HepG2 (cell line): ENCODE measurements at regions not wholly inside any gene's neighbourhood (a gene's known extent, or its start where the extent isn't known, plus 50 kb on each side); places are given as distances from the start of the nearest gene placed in this dataset.

Experiments used
- ATAC-seq: fragments of 200-7000 bp; cut with Tn5 transposase; 3 replicates; pipeline ENCODE4 v1.9.1; 2020; ENCODE audit warnings: mild to moderate bottlenecking, moderate library complexity
- BruUV-seq: library from RNA; stranded (reverse); fragments of 400-500 nt; replicated peaks from 2 replicates; lab custom pipeline; 2021; lab: Mats Ljungman, UMichigan
- CTCF ChIA-PET: fragments of 300-600 bp; formaldehyde crosslinking; extraction: SDS; loops from one replicate; lab custom pipeline; 2021; ENCODE audit warnings: low total read pairs, inconsistent platforms, low intra/inter-chr PET ratio; lab: Yijun Ruan, JAX
- POLR2A ChIA-PET: fragments of 350-600 bp; sonication (Branson Sonifier 250); formaldehyde crosslinking; loops from one replicate; lab custom pipeline; 2020; ENCODE audit warnings: antibody characterized with exemption, inconsistent platforms; lab: Yijun Ruan, JAX
- DNase-seq: peaks from one replicate; pipeline ENCODE4 v3.0.0-alpha.2; 2015; ENCODE audit warnings: low spot score
- FAIRE-seq: peaks from 3 replicates; lab custom pipeline; 2011; peaks lifted over from hg19 to GRCh38; lab: Jason Lieb, UNC
- H2AFZ ChIP-seq: one replicate; pipeline ENCODE4 v1.6.1; 2011; ENCODE audit warnings: low read length, inconsistent platforms
- H3K27ac ChIP-seq: fragments of 300-600 bp; 3 replicates; pipeline ENCODE4 v1.8.0; 2011; ENCODE audit warnings: mixed run types, mild to moderate bottlenecking, mixed read lengths, low read length, inconsistent platforms; ENCODE audit not compliant: insufficient read depth; ENCODE audit errors: extremely low read length
- H3K27me3 ChIP-seq, 2 experiments: fragments of 200-600 bp in 1 of 2; 2 replicates in 1 of 2; 3 replicates in 1 of 2; pipeline versions ENCODE4 v1.6.0 to v1.8.0; 2011; ENCODE audit warnings: low read length in 2 of 2, mild to moderate bottlenecking in 2 of 2, moderate library complexity in 2 of 2, inconsistent platforms in 1 of 2; ENCODE audit not compliant: insufficient read depth in 2 of 2, control insufficient read depth in 1 of 2
- H3K36me3 ChIP-seq, 2 experiments: fragments of 200-600 bp in 1 of 2; replicated peaks in 1 of 2; 2 replicates in 1 of 2; 3 replicates in 1 of 2; pipeline versions ENCODE4 v1.5.1 to v1.8.0; 2011; ENCODE audit warnings: low read length in 2 of 2, inconsistent platforms in 1 of 2; ENCODE audit not compliant: insufficient read depth in 2 of 2, control insufficient read depth in 1 of 2
- H3K4me1 ChIP-seq: 2 replicates; pipeline ENCODE4 v1.5.1; 2012; ENCODE audit warnings: low read length, inconsistent platforms; ENCODE audit not compliant: insufficient read depth
- H3K4me2 ChIP-seq: 2 replicates; pipeline ENCODE4 v1.6.0; 2011; ENCODE audit warnings: low read depth, low read length, inconsistent platforms
- H3K4me3 ChIP-seq, 3 experiments: fragments of 200-600 bp in 1 of 3; sonication (generic), shearing (Covaris generic) in 1 of 3; replicated peaks in 1 of 3; 2 replicates each; pipeline ENCODE4 v1.5.1; 2011 to 2016; ENCODE audit warnings: low read length in 3 of 3, inconsistent platforms in 2 of 3, low read depth in 2 of 3, mild to moderate bottlenecking in 2 of 3, control low read depth in 1 of 3, mixed read lengths in 1 of 3; ENCODE audit not compliant: insufficient read depth in 1 of 3
- H3K79me2 ChIP-seq: one replicate; pipeline ENCODE4 v1.6.1; 2011; ENCODE audit warnings: low read length, inconsistent platforms; ENCODE audit not compliant: insufficient read depth
- H3K9ac ChIP-seq: 2 replicates; pipeline ENCODE4 v1.6.0; 2011; ENCODE audit warnings: mild to moderate bottlenecking, low read depth, low read length, inconsistent platforms; ENCODE audit not compliant: insufficient read depth
- H3K9me3 ChIP-seq: 2 replicates; pipeline ENCODE4 v1.5.1; 2012; ENCODE audit warnings: mild to moderate bottlenecking, low read length
- H4K20me1 ChIP-seq: 2 replicates; pipeline ENCODE4 v1.6.0; 2011; ENCODE audit warnings: inconsistent platforms, mild to moderate bottlenecking, low read length, moderate library complexity; ENCODE audit not compliant: insufficient read depth
- KLF6 ChIP-seq: IDR thresholded peaks from 2 replicates; pipeline ENCODE4 v1.8.0; 2016; ENCODE audit warnings: missing biosample characterization, missing genetic modification reagents
- SIN3B ChIP-seq: fragments of 150-350 bp; IDR thresholded peaks from 2 replicates; pipeline ENCODE4 v1.6.1; 2014; ENCODE audit warnings: low read length
- WIZ ChIP-seq: sonication (generic); formaldehyde crosslinking; IDR thresholded peaks from 2 replicates; pipeline ENCODE4 v1.5.1; 2020; ENCODE audit warnings: mild to moderate bottlenecking, missing genetic modification reagents
- ZFAT ChIP-seq: sonication (generic); formaldehyde crosslinking; conservative IDR thresholded peaks from 2 replicates; pipeline ENCODE4 v1.8.1; 2023; ENCODE audit warnings: missing genetic modification reagents, inconsistent platforms
- ZNF326 ChIP-seq: sonication (generic); formaldehyde crosslinking; IDR thresholded peaks from 2 replicates; pipeline ENCODE4 v1.4.0; 2020; ENCODE audit warnings: missing genetic modification reagents, borderline replicate concordance
- ZNF468 ChIP-seq: sonication (generic); formaldehyde crosslinking; IDR thresholded peaks from 2 replicates; pipeline ENCODE4 v1.8.0; 2022; ENCODE audit warnings: mild to moderate bottlenecking, moderate library complexity, missing genetic modification reagents
- WGBS: methylation state at CpG from one replicate; pipeline ENCODE4 v1.1.6; 2017; ENCODE audit warnings: low lambda C conversion rate; 5-methylcytosine and 5-hydroxymethylcytosine counted together
- in situ Hi-C: cut with HindIII; loops from 2 replicates; pipeline ENCODE4 v1.10.0; 2017; ENCODE audit warnings: low pct_unique_long_range_greater_than_20kb; ENCODE audit not compliant: extremely low pct_ligation_motif_present
- intact Hi-C: fragments of 100-400 bp; cut with micrococcal nuclease; formaldehyde crosslinking; loops from one replicate; pipeline ENCODE4 v1.10.0; 2022; ENCODE audit not compliant: unreplicated experiment
- TF ChIP-seq, protein P1 (sequence below): sonication (generic); formaldehyde crosslinking; IDR thresholded peaks from 2 replicates; pipeline ENCODE4 v1.8.1; 2023; ENCODE audit warnings: mild to moderate bottlenecking, missing genetic modification reagents
- TF ChIP-seq, protein P2 (sequence below): sonication (generic); formaldehyde crosslinking; conservative IDR thresholded peaks from 2 replicates; pipeline ENCODE4 v1.5.0; 2020; ENCODE audit warnings: missing genetic modification reagents
- TF ChIP-seq, protein P3 (sequence below): sonication (generic); formaldehyde crosslinking; IDR thresholded peaks from 2 replicates; pipeline ENCODE4 v1.5.0; 2020; ENCODE audit warnings: missing genetic modification reagents
- TF ChIP-seq, protein P4 (sequence below): sonication (generic); formaldehyde crosslinking; IDR thresholded peaks from 2 replicates; pipeline ENCODE4 v1.5.1; 2020; ENCODE audit warnings: missing genetic modification reagents, mild to moderate bottlenecking, borderline replicate concordance

DNA sequence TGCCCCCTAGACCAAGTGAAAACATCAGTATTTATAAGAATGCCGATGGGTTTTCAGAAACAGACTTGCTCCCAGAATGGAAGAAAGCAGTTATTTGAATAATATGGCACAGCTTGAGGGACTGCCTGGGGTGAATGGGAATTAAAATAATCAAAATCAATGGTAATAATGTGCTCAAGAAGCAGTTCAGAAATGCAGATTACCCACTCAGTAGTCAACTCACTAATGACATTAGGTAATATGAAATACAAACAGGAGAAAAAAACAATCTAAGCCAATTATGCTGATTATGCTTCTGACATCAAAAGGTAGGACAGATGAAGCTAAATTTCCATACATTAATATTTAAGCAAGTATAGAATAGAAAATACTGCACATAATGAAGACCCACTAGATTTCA lies 179.3 kb downstream of the ENC1 start:
- no peak for FAIRE-seq
- no peaks in the 10 kb centered on the region for H3K9me3 ChIP-seq
- no peaks in the 10 kb centered on the region for H4K20me1 ChIP-seq
- no peak overlapping the region for H3K4me2 ChIP-seq
- H3K27ac ChIP-seq, result no peak overlapping the region
- no peaks in the 10 kb centered on the region for H3K79me2 ChIP-seq
- WGBS, result 81% methylated on average over 1 of the region's 1 CpG
- H3K4me1 ChIP-seq, result peaks cover 15% of the 10 kb centered on the region
- no peaks in the 10 kb centered on the region for H3K36me3 ChIP-seq
- TF ChIP-seq ZNF326 (CRISPR knock-in tag), result no peak
- TF ChIP-seq SIN3B, result no peak
- no peak for TF ChIP-seq WIZ (CRISPR knock-in tag)
- TF ChIP-seq KLF6 (CRISPR knock-in tag), result no peak
- no peak for TF ChIP-seq ZNF468 (CRISPR knock-in tag)
- TF ChIP-seq, protein P1, sequence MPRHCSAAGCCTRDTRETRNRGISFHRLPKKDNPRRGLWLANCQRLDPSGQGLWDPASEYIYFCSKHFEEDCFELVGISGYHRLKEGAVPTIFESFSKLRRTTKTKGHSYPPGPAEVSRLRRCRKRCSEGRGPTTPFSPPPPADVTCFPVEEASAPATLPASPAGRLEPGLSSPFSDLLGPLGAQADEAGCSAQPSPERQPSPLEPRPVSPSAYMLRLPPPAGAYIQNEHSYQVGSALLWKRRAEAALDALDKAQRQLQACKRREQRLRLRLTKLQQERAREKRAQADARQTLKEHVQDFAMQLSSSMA, result no peak
- TF ChIP-seq, protein P2, sequence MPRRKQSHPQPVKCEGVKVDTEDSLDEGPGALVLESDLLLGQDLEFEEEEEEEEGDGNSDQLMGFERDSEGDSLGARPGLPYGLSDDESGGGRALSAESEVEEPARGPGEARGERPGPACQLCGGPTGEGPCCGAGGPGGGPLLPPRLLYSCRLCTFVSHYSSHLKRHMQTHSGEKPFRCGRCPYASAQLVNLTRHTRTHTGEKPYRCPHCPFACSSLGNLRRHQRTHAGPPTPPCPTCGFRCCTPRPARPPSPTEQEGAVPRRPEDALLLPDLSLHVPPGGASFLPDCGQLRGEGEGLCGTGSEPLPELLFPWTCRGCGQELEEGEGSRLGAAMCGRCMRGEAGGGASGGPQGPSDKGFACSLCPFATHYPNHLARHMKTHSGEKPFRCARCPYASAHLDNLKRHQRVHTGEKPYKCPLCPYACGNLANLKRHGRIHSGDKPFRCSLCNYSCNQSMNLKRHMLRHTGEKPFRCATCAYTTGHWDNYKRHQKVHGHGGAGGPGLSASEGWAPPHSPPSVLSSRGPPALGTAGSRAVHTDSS (CRISPR knock-in tag), result no peak
- TF ChIP-seq, protein P3, sequence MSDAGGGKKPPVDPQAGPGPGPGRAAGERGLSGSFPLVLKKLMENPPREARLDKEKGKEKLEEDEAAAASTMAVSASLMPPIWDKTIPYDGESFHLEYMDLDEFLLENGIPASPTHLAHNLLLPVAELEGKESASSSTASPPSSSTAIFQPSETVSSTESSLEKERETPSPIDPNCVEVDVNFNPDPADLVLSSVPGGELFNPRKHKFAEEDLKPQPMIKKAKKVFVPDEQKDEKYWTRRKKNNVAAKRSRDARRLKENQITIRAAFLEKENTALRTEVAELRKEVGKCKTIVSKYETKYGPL, result no peak
- no peak for TF ChIP-seq ZFAT (CRISPR knock-in tag)
- TF ChIP-seq, protein P4, sequence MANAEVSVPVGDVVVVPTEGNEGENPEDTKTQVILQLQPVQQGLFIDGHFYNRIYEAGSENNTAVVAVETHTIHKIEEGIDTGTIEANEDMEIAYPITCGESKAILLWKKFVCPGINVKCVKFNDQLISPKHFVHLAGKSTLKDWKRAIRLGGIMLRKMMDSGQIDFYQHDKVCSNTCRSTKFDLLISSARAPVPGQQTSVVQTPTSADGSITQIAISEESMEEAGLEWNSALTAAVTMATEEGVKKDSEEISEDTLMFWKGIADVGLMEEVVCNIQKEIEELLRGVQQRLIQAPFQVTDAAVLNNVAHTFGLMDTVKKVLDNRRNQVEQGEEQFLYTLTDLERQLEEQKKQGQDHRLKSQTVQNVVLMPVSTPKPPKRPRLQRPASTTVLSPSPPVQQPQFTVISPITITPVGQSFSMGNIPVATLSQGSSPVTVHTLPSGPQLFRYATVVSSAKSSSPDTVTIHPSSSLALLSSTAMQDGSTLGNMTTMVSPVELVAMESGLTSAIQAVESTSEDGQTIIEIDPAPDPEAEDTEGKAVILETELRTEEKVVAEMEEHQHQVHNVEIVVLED, result no peak
- peaks cover 0 to 3% of the 10 kb centered on the region in 2 experiments; a peak in 1 of 5 replicates for H3K27me3 ChIP-seq
- H3K9ac ChIP-seq, result no peak overlapping the region
- BruUV-seq, result no TSS peak
- in situ Hi-C loops, result no loop called here
- CTCF ChIA-PET, result no interaction called here
- no peak for ATAC-seq
- H2AFZ ChIP-seq, result no peak overlapping the region
- no peak for DNase-seq
- H3K4me3 ChIP-seq, result no peak overlapping the region
- POLR2A ChIA-PET, result no interaction called here
- intact Hi-C loops, result no loop called here
